GM12878 (cell line): ENCODE measurements at regions not wholly inside any gene's neighbourhood (a gene's known extent, or its start where the extent isn't known, plus 50 kb on each side); places are given as distances from the start of the nearest gene placed in this dataset.

Experiments
- ATAC-seq: fragments of 200-7000 bp; cut with Tn5 transposase; 3 replicates; pipeline ENCODE4 v1.9.1; 2020; ENCODE audit warnings: mild to moderate bottlenecking, moderate library complexity
- BruUV-seq: library from RNA; stranded (reverse); fragments of 400-500 nt; replicated peaks from 2 replicates; lab custom pipeline; 2021; lab: Mats Ljungman, UMichigan
- CTCF ChIA-PET: fragments of 300-600 bp; sonication (Branson Sonifier 250); formaldehyde crosslinking; extraction: SDS; loops from one replicate; lab custom pipeline; 2021; ENCODE audit warnings: inconsistent platforms; lab: Yijun Ruan, JAX
- POLR2A ChIA-PET: fragments of 350-600 bp; formaldehyde crosslinking; extraction: SDS; loops from one replicate; lab custom pipeline; 2021; ENCODE audit warnings: inconsistent platforms; lab: Charles Lee
- RAD21 ChIA-PET: fragments of 300-600 bp; sonication (Branson Sonifier 250); formaldehyde crosslinking; loops from one replicate; lab custom pipeline; 2023; ENCODE audit warnings: antibody characterized with exemption; ENCODE audit not compliant: unreplicated experiment; lab: Charles Lee
- SMC1A ChIA-PET: fragments of 300-600 bp; sonication (Branson Sonifier 250); formaldehyde crosslinking; loops from one replicate; lab custom pipeline; 2023; ENCODE audit not compliant: unreplicated experiment, uncharacterized antibody; lab: Charles Lee
- DNase-seq: peaks from one replicate; pipeline ENCODE4 v3.0.0-alpha.2; 2011; ENCODE audit warnings: low read depth, low spot score
- FAIRE-seq: peaks from 3 replicates; lab custom pipeline; 2011; peaks lifted over from hg19 to GRCh38; lab: Jason Lieb, UNC
- H2AFZ ChIP-seq: 2 replicates; pipeline ENCODE4 v1.6.0; 2011; ENCODE audit warnings: low read depth, low read length, control low read depth; ENCODE audit not compliant: control insufficient read depth
- H3K27ac ChIP-seq: 2 replicates; pipeline ENCODE4 v1.5.1; 2011; ENCODE audit warnings: control low read depth; ENCODE audit not compliant: control insufficient read depth, insufficient read depth
- H3K27me3 ChIP-seq, 2 experiments: replicated peaks in 1 of 2; 2 replicates each; pipeline versions ENCODE4 v1.6.0 to v1.6.1; 2011; ENCODE audit warnings: low read length in 1 of 2; ENCODE audit not compliant: control insufficient read depth in 2 of 2, insufficient read depth in 2 of 2
- H3K36me3 ChIP-seq, 2 experiments: 2 replicates each; pipeline ENCODE4 v1.5.1; 2011; ENCODE audit warnings: low read length in 1 of 2; ENCODE audit not compliant: control insufficient read depth in 2 of 2, insufficient read depth in 2 of 2
- H3K4me1 ChIP-seq: 2 replicates; pipeline ENCODE4 v1.6.1; 2011; ENCODE audit warnings: mild to moderate bottlenecking, low read length, moderate library complexity, mixed read lengths; ENCODE audit not compliant: control insufficient read depth, insufficient read depth
- H3K4me2 ChIP-seq: 2 replicates; pipeline ENCODE4 v1.6.0; 2011; ENCODE audit warnings: control low read depth; ENCODE audit not compliant: control insufficient read depth, insufficient read depth
- H3K4me3 ChIP-seq: fragments of 200-600 bp; sonication (generic); 2 replicates; pipeline ENCODE4 v1.5.1; 2016
- H3K79me2 ChIP-seq: 2 replicates; pipeline ENCODE4 v1.6.0; 2011; ENCODE audit warnings: low read length; ENCODE audit not compliant: control insufficient read depth, insufficient read depth
- H3K9ac ChIP-seq: 2 replicates; pipeline ENCODE4 v1.8.0; 2011; ENCODE audit warnings: low read length, control low read depth, mixed read lengths; ENCODE audit not compliant: control insufficient read depth, insufficient read depth
- H3K9me3 ChIP-seq: replicated peaks from 3 replicates; pipeline ENCODE4 v1.5.1; 2011; ENCODE audit warnings: mild to moderate bottlenecking, low read length; ENCODE audit not compliant: control insufficient read depth, insufficient read depth
- H4K20me1 ChIP-seq: 2 replicates; pipeline ENCODE4 v1.6.0; 2011; ENCODE audit not compliant: control insufficient read depth, insufficient read depth
- CHD2 ChIP-seq: IDR thresholded peaks from 2 replicates; pipeline ENCODE4 v1.6.1; 2011; ENCODE audit warnings: low read depth, low read length, improper control_type of control experiment, borderline replicate concordance
- HCFC1 ChIP-seq: fragments of 150-350 bp; IDR thresholded peaks from 2 replicates; pipeline ENCODE4 v1.6.1; 2014; ENCODE audit warnings: low read length
- MEF2B ChIP-seq: fragments of 450-650 bp; IDR thresholded peaks from 2 replicates; pipeline ENCODE4 v1.6.1; 2018; ENCODE audit warnings: mild to moderate bottlenecking, moderate library complexity; ENCODE audit not compliant: partially characterized antibody, poor library complexity, severe bottlenecking
- MYB ChIP-seq: fragments of 150-350 bp; IDR thresholded peaks from 2 replicates; pipeline ENCODE4 v1.6.1; 2014; ENCODE audit warnings: mild to moderate bottlenecking, low read depth, low read length, borderline replicate concordance
- NRF1 ChIP-seq: conservative IDR thresholded peaks from 2 replicates; pipeline ENCODE4 v1.6.1; 2011; ENCODE audit warnings: mild to moderate bottlenecking, low read depth, low read length, improper control_type of control experiment
- RBBP5 ChIP-seq: fragments of 200-600 bp; sonication (generic); conservative IDR thresholded peaks from 2 replicates; pipeline ENCODE4 v1.6.1; 2016
- SMAD1 ChIP-seq: fragments of 450-650 bp; IDR thresholded peaks from 2 replicates; pipeline ENCODE4 v1.6.1; 2018; ENCODE audit warnings: mild to moderate bottlenecking, low read depth; ENCODE audit not compliant: partially characterized antibody
- SP1 ChIP-seq: IDR thresholded peaks from one replicate; pipeline ENCODE4 v1.6.1; 2011; ENCODE audit warnings: low read depth, low read length
- TCF12 ChIP-seq: IDR thresholded peaks from 2 replicates; pipeline ENCODE4 v1.6.1; 2011; ENCODE audit warnings: low read depth, mild to moderate bottlenecking, low read length
- TCF7 ChIP-seq: IDR thresholded peaks from 2 replicates; pipeline ENCODE4 v1.6.1; 2014; ENCODE audit warnings: antibody characterized with exemption, borderline replicate concordance
- ZNF24 ChIP-seq: fragments of 450-650 bp; IDR thresholded peaks from 2 replicates; pipeline ENCODE4 v1.6.1; 2017; ENCODE audit warnings: antibody characterized with exemption, mild to moderate bottlenecking
- WGBS: methylation state at CpG from one replicate; pipeline ENCODE4 v1.1.6; 2016; ENCODE audit warnings: low lambda C conversion rate; ENCODE audit not compliant: insufficient replicate concordance, insufficient coverage; ENCODE audit errors: missing lambda C conversion rate; 5-methylcytosine and 5-hydroxymethylcytosine counted together
- in situ Hi-C: fragments of 300-500 bp; cut with MboI; formaldehyde crosslinking; loops from 9 replicates; pipeline ENCODE4 v1.14.3; 2018; ENCODE audit warnings: mixed read lengths
- intact Hi-C: fragments of 100-400 bp; cut with micrococcal nuclease; formaldehyde crosslinking; loops from one replicate; pipeline ENCODE4 v1.14.2; 2022; ENCODE audit not compliant: unreplicated experiment
- TF ChIP-seq, protein P1 (sequence below): fragments of 450-650 bp; IDR thresholded peaks from 2 replicates; pipeline ENCODE4 v1.6.1; 2016; ENCODE audit warnings: mild to moderate bottlenecking, moderate library complexity, borderline replicate concordance
- TF ChIP-seq, protein P2 (sequence below): fragments of 150-350 bp; IDR thresholded peaks from 2 replicates; pipeline ENCODE4 v1.6.1; 2016; ENCODE audit warnings: low read depth, low read length
- TF ChIP-seq, protein P3 (sequence below): fragments of 450-650 bp; formaldehyde crosslinking; IDR thresholded peaks from 2 replicates; pipeline ENCODE4 v1.5.0; 2022; ENCODE audit warnings: mild to moderate bottlenecking, missing genetic modification characterization

DNA sequence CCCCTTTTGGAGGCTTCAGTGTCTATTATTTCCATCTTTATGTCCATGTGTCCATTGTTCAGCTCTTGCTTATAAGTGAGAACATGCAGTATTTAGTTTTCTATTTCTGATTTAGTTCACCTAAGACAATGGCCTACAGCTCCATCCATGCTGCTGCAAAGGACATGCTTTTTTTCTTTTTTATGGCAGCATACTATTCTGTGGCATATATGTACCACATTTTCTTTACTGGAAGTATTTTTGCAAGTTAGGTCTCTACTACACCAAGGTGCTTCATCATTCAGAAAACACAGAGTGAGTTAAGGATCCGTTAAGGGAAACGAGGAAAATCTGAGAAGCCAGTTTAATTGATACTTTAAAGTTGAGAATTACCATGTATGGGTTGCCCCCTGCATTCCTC, 297.2 kb downstream of the CDCA7 start:
- in situ Hi-C loops = no loop called here
- no peak for TF ChIP-seq SMAD1
- no peak for TF ChIP-seq ZNF24
- no peak for TF ChIP-seq MYB
- TF ChIP-seq TCF7 = no peak
- TF ChIP-seq, protein P1, sequence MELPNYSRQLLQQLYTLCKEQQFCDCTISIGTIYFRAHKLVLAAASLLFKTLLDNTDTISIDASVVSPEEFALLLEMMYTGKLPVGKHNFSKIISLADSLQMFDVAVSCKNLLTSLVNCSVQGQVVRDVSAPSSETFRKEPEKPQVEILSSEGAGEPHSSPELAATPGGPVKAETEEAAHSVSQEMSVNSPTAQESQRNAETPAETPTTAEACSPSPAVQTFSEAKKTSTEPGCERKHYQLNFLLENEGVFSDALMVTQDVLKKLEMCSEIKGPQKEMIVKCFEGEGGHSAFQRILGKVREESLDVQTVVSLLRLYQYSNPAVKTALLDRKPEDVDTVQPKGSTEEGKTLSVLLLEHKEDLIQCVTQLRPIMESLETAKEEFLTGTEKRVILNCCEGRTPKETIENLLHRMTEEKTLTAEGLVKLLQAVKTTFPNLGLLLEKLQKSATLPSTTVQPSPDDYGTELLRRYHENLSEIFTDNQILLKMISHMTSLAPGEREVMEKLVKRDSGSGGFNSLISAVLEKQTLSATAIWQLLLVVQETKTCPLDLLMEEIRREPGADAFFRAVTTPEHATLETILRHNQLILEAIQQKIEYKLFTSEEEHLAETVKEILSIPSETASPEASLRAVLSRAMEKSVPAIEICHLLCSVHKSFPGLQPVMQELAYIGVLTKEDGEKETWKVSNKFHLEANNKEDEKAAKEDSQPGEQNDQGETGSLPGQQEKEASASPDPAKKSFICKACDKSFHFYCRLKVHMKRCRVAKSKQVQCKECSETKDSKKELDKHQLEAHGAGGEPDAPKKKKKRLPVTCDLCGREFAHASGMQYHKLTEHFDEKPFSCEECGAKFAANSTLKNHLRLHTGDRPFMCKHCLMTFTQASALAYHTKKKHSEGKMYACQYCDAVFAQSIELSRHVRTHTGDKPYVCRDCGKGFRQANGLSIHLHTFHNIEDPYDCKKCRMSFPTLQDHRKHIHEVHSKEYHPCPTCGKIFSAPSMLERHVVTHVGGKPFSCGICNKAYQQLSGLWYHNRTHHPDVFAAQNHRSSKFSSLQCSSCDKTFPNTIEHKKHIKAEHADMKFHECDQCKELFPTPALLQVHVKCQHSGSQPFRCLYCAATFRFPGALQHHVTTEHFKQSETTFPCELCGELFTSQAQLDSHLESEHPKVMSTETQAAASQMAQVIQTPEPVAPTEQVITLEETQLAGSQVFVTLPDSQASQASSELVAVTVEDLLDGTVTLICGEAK = no peak
- TF ChIP-seq RBBP5 = no peak
- no peak for TF ChIP-seq TCF12
- TF ChIP-seq CHD2 = no peak
- TF ChIP-seq SP1 = no peak
- no peak for TF ChIP-seq MEF2B
- TF ChIP-seq, protein P2, sequence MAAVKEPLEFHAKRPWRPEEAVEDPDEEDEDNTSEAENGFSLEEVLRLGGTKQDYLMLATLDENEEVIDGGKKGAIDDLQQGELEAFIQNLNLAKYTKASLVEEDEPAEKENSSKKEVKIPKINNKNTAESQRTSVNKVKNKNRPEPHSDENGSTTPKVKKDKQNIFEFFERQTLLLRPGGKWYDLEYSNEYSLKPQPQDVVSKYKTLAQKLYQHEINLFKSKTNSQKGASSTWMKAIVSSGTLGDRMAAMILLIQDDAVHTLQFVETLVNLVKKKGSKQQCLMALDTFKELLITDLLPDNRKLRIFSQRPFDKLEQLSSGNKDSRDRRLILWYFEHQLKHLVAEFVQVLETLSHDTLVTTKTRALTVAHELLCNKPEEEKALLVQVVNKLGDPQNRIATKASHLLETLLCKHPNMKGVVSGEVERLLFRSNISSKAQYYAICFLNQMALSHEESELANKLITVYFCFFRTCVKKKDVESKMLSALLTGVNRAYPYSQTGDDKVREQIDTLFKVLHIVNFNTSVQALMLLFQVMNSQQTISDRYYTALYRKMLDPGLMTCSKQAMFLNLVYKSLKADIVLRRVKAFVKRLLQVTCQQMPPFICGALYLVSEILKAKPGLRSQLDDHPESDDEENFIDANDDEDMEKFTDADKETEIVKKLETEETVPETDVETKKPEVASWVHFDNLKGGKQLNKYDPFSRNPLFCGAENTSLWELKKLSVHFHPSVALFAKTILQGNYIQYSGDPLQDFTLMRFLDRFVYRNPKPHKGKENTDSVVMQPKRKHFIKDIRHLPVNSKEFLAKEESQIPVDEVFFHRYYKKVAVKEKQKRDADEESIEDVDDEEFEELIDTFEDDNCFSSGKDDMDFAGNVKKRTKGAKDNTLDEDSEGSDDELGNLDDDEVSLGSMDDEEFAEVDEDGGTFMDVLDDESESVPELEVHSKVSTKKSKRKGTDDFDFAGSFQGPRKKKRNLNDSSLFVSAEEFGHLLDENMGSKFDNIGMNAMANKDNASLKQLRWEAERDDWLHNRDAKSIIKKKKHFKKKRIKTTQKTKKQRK = no peak
- TF ChIP-seq NRF1 = no peak
- TF ChIP-seq, protein P3, sequence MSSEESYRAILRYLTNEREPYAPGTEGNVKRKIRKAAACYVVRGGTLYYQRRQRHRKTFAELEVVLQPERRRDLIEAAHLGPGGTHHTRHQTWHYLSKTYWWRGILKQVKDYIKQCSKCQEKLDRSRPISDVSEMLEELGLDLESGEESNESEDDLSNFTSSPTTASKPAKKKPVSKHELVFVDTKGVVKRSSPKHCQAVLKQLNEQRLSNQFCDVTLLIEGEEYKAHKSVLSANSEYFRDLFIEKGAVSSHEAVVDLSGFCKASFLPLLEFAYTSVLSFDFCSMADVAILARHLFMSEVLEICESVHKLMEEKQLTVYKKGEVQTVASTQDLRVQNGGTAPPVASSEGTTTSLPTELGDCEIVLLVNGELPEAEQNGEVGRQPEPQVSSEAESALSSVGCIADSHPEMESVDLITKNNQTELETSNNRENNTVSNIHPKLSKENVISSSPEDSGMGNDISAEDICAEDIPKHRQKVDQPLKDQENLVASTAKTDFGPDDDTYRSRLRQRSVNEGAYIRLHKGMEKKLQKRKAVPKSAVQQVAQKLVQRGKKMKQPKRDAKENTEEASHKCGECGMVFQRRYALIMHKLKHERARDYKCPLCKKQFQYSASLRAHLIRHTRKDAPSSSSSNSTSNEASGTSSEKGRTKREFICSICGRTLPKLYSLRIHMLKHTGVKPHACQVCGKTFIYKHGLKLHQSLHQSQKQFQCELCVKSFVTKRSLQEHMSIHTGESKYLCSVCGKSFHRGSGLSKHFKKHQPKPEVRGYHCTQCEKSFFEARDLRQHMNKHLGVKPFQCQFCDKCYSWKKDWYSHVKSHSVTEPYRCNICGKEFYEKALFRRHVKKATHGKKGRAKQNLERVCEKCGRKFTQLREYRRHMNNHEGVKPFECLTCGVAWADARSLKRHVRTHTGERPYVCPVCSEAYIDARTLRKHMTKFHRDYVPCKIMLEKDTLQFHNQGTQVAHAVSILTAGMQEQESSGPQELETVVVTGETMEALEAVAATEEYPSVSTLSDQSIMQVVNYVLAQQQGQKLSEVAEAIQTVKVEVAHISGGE = no peak
- no peak for TF ChIP-seq HCFC1

More for the DNA sequence above, 297.2 kb downstream of the CDCA7 start:
- FAIRE-seq (no peak), DNase-seq (no peak), ATAC-seq (no peak)
- Histone ChIP-seq H3K9me3 (no peaks in the 10 kb centered on the region), H2AFZ (no peak overlapping the region), H3K36me3 (no peaks in the 10 kb centered on the region), H3K4me2 (no peak overlapping the region), H3K27ac (no peak overlapping the region), H3K79me2 (no peaks in the 10 kb centered on the region), H3K9ac (no peak overlapping the region), H3K4me3 (no peak overlapping the region), H3K4me1 (no peaks in the 10 kb centered on the region), H4K20me1 (no peaks in the 10 kb centered on the region), H3K27me3 (no peaks in the 10 kb centered on the region; a peak in 1 of 4 replicates)
- WGBS = 18% methylated on average over 2 of the region's 2 CpGs
- ChIA-PET CTCF (no interaction called here), RAD21 (no interaction called here), SMC1A (no interaction called here), POLR2A (no interaction called here)
- intact Hi-C loops = no loop called here
- no TSS peak for BruUV-seq
